ENCODE measurements at regions not wholly inside any gene's neighbourhood (a gene's known extent, or its start where the extent isn't known, plus 50 kb on each side); places are given as distances from the start of the nearest gene placed in this dataset.

DNA sequence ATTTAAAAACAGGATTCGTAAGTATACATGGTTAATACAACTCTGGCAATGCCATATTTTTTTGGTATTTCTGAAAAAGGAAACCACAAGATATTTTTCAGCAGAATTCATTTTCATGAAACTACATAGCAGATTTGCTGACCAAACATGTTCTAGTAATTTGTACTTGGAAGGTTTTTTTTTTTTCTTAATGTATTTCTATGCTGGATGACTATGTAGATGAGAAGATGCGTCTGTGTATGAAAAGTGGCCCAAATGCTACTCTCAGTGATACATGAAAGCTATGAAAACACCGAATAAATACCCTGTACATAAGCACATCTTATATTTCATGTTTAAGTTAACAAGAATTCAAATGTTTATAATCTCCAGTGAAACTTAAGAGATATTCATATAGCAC is 400.9 kb upstream of the CYLC2 start:
- DNase-seq (ENCODE audit: low spot score) = no peak
- Histone ChIP-seq H3K4me3 (ENCODE audit: severe bottlenecking) (no peak overlapping the region), H3K36me3 (ENCODE audit: low read depth) (no peaks in the 10 kb centered on the region), H3K27ac (ENCODE audit: poor library complexity, severe bottlenecking) (no peak overlapping the region), H3K4me1 (ENCODE audit: insufficient read depth, poor library complexity, severe bottlenecking) (no peaks in the 10 kb centered on the region), H3K27me3 (ENCODE audit: insufficient read depth, poor library complexity, severe bottlenecking) (no peaks in the 10 kb centered on the region), H3K9me3 (ENCODE audit: severe bottlenecking) (no peaks in the 10 kb centered on the region)
- TF ChIP-seq CTCF (IDR thresholded peaks at IDR 0.05; ENCODE audit: poor library complexity, severe bottlenecking) = no peak
- no peak for ATAC-seq (ENCODE audit: low read depth)

DNA sequence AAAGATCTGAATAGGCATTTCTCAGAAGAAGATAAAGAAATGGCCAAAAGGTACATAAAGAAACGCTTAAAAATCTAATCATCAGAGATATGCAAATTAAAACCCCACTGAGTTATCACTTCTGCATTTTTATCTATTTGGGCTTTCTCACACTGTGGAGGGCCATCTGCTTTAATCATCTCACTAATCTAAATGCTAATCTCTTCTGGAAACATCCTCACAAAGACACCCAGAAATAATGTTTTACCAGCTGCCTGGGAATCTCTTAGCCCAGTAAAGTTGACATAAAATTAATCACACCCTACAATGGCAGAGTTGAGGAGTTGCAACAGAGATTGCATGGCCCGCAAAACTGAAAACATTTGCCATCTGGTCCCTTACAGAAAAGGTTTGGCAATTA is 407.9 kb upstream of the CYLC2 start:
- Histone ChIP-seq H3K27me3 (ENCODE audit: insufficient read depth, poor library complexity, severe bottlenecking) (peaks cover 12% of the 10 kb centered on the region), H3K36me3 (ENCODE audit: low read depth) (no peaks in the 10 kb centered on the region), H3K9me3 (ENCODE audit: severe bottlenecking) (no peaks in the 10 kb centered on the region), H3K4me3 (ENCODE audit: severe bottlenecking) (no peak overlapping the region), H3K4me1 (ENCODE audit: insufficient read depth, poor library complexity, severe bottlenecking) (no peaks in the 10 kb centered on the region), H3K27ac (ENCODE audit: poor library complexity, severe bottlenecking) (no peak overlapping the region)
- ATAC-seq (ENCODE audit: low read depth) (no peak), DNase-seq (ENCODE audit: low spot score) (no peak)
- TF ChIP-seq CTCF (IDR thresholded peaks at IDR 0.05; ENCODE audit: poor library complexity, severe bottlenecking) = no peak

- Histone ChIP-seq H3K4me3 (ENCODE audit: severe bottlenecking) (no peak overlapping the region), H3K9me3 (ENCODE audit: severe bottlenecking) (no peaks in the 10 kb centered on the region), H3K27ac (ENCODE audit: poor library complexity, severe bottlenecking) (no peak overlapping the region), H3K4me1 (ENCODE audit: insufficient read depth, poor library complexity, severe bottlenecking) (no peaks in the 10 kb centered on the region), H3K27me3 (ENCODE audit: insufficient read depth, poor library complexity, severe bottlenecking) (peaks cover 9% of the 10 kb centered on the region), H3K36me3 (ENCODE audit: low read depth) (no peaks in the 10 kb centered on the region)
- no peak for DNase-seq (ENCODE audit: low spot score)
- ATAC-seq (ENCODE audit: low read depth) = no peak
- TF ChIP-seq CTCF (IDR thresholded peaks at IDR 0.05; ENCODE audit: poor library complexity, severe bottlenecking) = no peak
Measured at GRCh38 chr9:102569436-102569835, 425.7 kb upstream of the CYLC2 start.

DNA sequence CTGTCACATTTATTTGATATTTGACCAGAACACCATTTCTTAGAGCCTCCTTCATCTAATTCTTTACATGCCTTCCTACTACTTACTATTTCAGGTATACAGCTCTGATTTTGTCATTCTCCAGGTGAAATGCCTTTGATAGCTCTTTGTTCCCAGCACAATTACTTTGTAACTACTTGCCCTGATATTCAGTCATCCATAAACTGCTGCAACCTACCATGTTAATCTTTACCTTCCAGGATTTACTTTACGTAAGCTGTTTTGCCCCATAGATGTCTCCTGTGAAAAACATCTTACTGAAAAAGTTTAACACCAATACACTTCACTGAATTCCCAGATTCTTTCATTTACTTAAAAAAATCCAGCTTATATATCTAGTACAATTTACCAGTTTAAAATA is 443.8 kb upstream of the CYLC2 start:
- H3K4me3 ChIP-seq (ENCODE audit: severe bottlenecking) = no peak overlapping the region
- H3K4me1 ChIP-seq (ENCODE audit: insufficient read depth, poor library complexity, severe bottlenecking) = no peaks in the 10 kb centered on the region
- no peak for TF ChIP-seq CTCF (IDR thresholded peaks at IDR 0.05; ENCODE audit: poor library complexity, severe bottlenecking)
- H3K27ac ChIP-seq (ENCODE audit: poor library complexity, severe bottlenecking) = no peak overlapping the region
- ATAC-seq (ENCODE audit: low read depth) (no peak), DNase-seq (ENCODE audit: low spot score) (no peak)
- H3K9me3 ChIP-seq (ENCODE audit: severe bottlenecking) = no peaks in the 10 kb centered on the region
- H3K36me3 ChIP-seq (ENCODE audit: low read depth) = no peaks in the 10 kb centered on the region
- H3K27me3 ChIP-seq (ENCODE audit: insufficient read depth, poor library complexity, severe bottlenecking) = no peaks in the 10 kb centered on the region

DNA sequence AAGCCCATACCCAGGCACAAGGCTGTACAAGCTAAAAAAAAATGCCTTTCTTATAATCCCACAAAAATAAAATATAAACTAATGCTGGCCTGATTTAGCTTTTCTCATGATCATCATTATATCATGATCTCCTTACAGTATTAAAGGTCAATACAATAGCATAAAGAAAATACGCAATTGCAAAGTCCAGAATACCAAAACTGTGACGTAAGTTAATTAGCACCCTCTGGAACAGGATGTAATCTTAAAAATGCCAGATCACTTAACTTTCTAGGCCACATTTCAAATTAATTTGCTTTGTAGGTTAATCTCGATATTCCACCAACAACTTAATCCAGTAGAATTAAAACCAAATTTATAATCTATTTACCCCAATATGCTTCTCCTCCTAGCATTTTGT is 444.2 kb upstream of the CYLC2 start:
- H3K4me1 ChIP-seq (ENCODE audit: insufficient read depth, poor library complexity, severe bottlenecking) = no peaks in the 10 kb centered on the region
- H3K36me3 ChIP-seq (ENCODE audit: low read depth) = no peaks in the 10 kb centered on the region
- no peak for TF ChIP-seq CTCF (IDR thresholded peaks at IDR 0.05; ENCODE audit: poor library complexity, severe bottlenecking)
- no peak for DNase-seq (ENCODE audit: low spot score)
- no peaks in the 10 kb centered on the region for H3K27me3 ChIP-seq (ENCODE audit: insufficient read depth, poor library complexity, severe bottlenecking)
- H3K4me3 ChIP-seq (ENCODE audit: severe bottlenecking) = no peak overlapping the region
- H3K9me3 ChIP-seq (ENCODE audit: severe bottlenecking) = no peaks in the 10 kb centered on the region
- H3K27ac ChIP-seq (ENCODE audit: poor library complexity, severe bottlenecking) = no peak overlapping the region
- ATAC-seq (ENCODE audit: low read depth) = no peak

Data from RWPE2 (cell line).